Osteoblast (primary cell): ENCODE measurements at regions not wholly inside any gene's neighbourhood (a gene's known extent, or its start where the extent isn't known, plus 50 kb on each side); places are given as distances from the start of the nearest gene placed in this dataset.

ENCODE experiments used
- DNase-seq: peaks from one replicate; pipeline ENCODE4 v3.0.0; 2011; ENCODE audit warnings: low spot score, mixed read lengths; ENCODE audit not compliant: insufficient read length; ENCODE audit errors: missing footprints
- H2AFZ ChIP-seq: 2 replicates; pipeline ENCODE4 v1.6.0; 2011; ENCODE audit warnings: mild to moderate bottlenecking, low read length
- H3K27ac ChIP-seq: 2 replicates; pipeline ENCODE4 v1.5.1; 2011; ENCODE audit warnings: mild to moderate bottlenecking, low read depth, low read length, moderate library complexity
- H3K27me3 ChIP-seq: 2 replicates; pipeline ENCODE4 v1.6.0; 2012; ENCODE audit warnings: mild to moderate bottlenecking, control low read depth, inconsistent platforms, low read length, moderate library complexity; ENCODE audit not compliant: insufficient read depth
- H3K36me3 ChIP-seq: 2 replicates; pipeline ENCODE4 v1.5.1; 2011; ENCODE audit warnings: mild to moderate bottlenecking, low read length, control low read depth, moderate library complexity; ENCODE audit not compliant: insufficient read depth
- H3K4me1 ChIP-seq: 2 replicates; pipeline ENCODE4 v1.5.1; 2011; ENCODE audit warnings: mild to moderate bottlenecking, low read length, control low read depth, moderate library complexity; ENCODE audit not compliant: insufficient read depth
- H3K4me2 ChIP-seq: 2 replicates; pipeline ENCODE4 v1.6.0; 2011; ENCODE audit warnings: mild to moderate bottlenecking, low read length; ENCODE audit not compliant: insufficient read depth
- H3K4me3 ChIP-seq: fragments of 200-600 bp; sonication (generic); 3 replicates; pipeline ENCODE4 v1.5.1; 2012; ENCODE audit warnings: mild to moderate bottlenecking, low read length, inconsistent platforms; ENCODE audit not compliant: insufficient read depth
- H3K79me2 ChIP-seq: 2 replicates; pipeline ENCODE4 v1.6.0; 2012; ENCODE audit warnings: mild to moderate bottlenecking, low read length, control low read depth, inconsistent platforms; ENCODE audit not compliant: insufficient read depth
- H3K9me3 ChIP-seq: 2 replicates; pipeline ENCODE4 v1.5.1; 2011; ENCODE audit warnings: low read depth, low read length, control low read depth
- H4K20me1 ChIP-seq: 2 replicates; pipeline ENCODE4 v1.6.0; 2012; ENCODE audit warnings: mild to moderate bottlenecking, low read length, control low read depth; ENCODE audit not compliant: insufficient read depth
- TF ChIP-seq, protein P1 (sequence below): IDR thresholded peaks from 2 replicates; pipeline ENCODE4 v1.5.1; 2011; ENCODE audit warnings: mild to moderate bottlenecking, low read depth, low read length, moderate library complexity; ENCODE audit errors: extremely low read depth

DNA sequence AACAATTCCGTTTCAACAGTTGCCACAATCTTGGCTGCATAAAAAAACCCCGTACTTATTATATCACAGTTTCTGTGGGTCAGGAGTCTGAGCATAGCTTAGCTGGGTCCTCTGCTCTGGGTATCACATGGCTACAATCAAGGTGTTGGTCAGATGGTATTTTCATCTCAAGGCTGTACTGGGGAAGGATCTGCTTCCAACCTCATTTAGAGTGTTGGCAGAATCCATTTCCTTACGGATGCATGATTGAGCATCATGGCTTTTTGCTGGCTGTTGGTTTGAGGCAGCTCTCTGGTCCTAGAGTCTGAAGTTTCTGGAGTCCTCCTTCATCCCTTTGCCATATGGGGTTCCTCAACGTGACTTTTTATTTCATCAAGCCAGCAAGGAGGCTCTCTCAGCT lies 177.0 kb downstream of the HAPSTR1 start:
- Histone ChIP-seq H3K27me3 (no peaks in the 10 kb centered on the region), H3K36me3 (no peaks in the 10 kb centered on the region), H3K4me3 (no peak overlapping the region), H3K27ac (no peak overlapping the region), H2AFZ (no peak overlapping the region), H4K20me1 (no peaks in the 10 kb centered on the region), H3K79me2 (no peaks in the 10 kb centered on the region), H3K9me3 (no peaks in the 10 kb centered on the region), H3K4me2 (no peak overlapping the region), H3K4me1 (no peaks in the 10 kb centered on the region)
- TF ChIP-seq, protein P1, sequence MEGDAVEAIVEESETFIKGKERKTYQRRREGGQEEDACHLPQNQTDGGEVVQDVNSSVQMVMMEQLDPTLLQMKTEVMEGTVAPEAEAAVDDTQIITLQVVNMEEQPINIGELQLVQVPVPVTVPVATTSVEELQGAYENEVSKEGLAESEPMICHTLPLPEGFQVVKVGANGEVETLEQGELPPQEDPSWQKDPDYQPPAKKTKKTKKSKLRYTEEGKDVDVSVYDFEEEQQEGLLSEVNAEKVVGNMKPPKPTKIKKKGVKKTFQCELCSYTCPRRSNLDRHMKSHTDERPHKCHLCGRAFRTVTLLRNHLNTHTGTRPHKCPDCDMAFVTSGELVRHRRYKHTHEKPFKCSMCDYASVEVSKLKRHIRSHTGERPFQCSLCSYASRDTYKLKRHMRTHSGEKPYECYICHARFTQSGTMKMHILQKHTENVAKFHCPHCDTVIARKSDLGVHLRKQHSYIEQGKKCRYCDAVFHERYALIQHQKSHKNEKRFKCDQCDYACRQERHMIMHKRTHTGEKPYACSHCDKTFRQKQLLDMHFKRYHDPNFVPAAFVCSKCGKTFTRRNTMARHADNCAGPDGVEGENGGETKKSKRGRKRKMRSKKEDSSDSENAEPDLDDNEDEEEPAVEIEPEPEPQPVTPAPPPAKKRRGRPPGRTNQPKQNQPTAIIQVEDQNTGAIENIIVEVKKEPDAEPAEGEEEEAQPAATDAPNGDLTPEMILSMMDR, result no peak
- no peak for DNase-seq

DNA sequence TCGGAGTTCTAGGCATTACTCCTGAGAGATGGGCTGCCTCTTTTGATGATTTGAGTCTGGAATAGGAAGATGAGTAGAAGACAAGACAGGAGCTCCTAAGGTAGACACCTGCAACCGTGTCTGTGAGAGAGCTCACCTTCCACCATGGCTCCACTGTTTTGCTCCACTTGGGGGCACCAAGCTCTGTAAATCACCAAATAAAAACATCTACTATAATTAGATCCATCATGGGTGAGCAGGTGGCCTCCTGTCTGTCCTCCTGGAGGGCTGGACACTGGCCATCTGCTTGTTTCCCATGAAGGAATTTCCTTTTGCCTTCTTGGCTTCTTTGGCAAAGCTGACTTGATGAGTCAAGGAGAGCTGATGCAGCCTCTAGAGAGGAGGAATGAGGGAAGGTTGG lies 179.0 kb downstream of the HAPSTR1 start:
- Histone ChIP-seq H3K4me3 (no peak overlapping the region), H3K27ac (no peak overlapping the region), H4K20me1 (no peaks in the 10 kb centered on the region), H3K27me3 (no peaks in the 10 kb centered on the region), H3K4me2 (no peak overlapping the region), H3K36me3 (no peaks in the 10 kb centered on the region), H3K79me2 (no peaks in the 10 kb centered on the region), H3K9me3 (no peaks in the 10 kb centered on the region), H3K4me1 (no peaks in the 10 kb centered on the region), H2AFZ (no peak overlapping the region)
- DNase-seq, result no peak
- TF ChIP-seq, protein P1, result no peak

DNA sequence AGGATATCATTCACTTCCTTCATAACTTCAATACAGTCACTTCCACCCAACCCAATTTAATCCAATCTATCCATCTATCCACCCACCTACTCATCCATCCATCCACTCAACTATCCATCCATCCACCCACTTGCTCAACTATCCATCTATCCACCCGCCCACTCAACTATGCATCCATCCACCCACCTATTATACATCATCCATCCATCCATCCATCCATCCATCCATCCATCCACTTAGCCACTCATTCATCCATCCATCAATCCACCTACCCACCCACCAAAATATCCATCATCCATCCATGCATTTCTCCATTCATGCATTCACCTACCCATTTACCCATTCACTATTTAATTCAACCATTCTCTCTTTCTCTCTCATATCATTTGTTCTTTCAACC lies 179.5 kb downstream of the HAPSTR1 start:
- H3K27me3 ChIP-seq, result no peaks in the 10 kb centered on the region
- H3K79me2 ChIP-seq, result no peaks in the 10 kb centered on the region
- H3K4me1 ChIP-seq, result no peaks in the 10 kb centered on the region
- TF ChIP-seq, protein P1, result no peak
- H3K36me3 ChIP-seq, result no peaks in the 10 kb centered on the region
- no peak overlapping the region for H3K4me3 ChIP-seq
- no peak overlapping the region for H3K27ac ChIP-seq
- H3K4me2 ChIP-seq, result no peak overlapping the region
- DNase-seq, result no peak
- no peaks in the 10 kb centered on the region for H4K20me1 ChIP-seq
- no peak overlapping the region for H2AFZ ChIP-seq
- H3K9me3 ChIP-seq, result no peaks in the 10 kb centered on the region

DNA sequence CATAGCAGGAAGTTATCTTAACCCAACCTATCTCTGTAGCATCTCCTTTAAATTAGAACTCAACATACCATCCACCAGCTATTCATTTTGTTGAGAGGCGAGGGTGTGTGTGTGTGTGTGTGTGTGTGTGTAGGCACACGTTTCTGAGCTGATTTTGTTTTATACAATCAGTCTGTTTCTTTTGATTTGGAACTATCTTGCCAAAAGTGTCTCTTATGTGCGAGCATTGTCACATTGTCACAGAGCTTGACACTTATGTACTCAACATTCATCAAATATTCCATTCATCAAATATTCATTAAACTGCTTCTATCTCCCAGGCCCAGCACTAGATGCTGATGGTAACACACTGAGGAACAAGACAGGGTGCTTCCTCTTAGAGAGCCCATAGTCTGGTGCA lies 180.4 kb downstream of the HAPSTR1 start:
- H3K4me3 ChIP-seq, result no peak overlapping the region
- no peaks in the 10 kb centered on the region for H3K36me3 ChIP-seq
- no peak overlapping the region for H2AFZ ChIP-seq
- DNase-seq, result no peak
- no peaks in the 10 kb centered on the region for H3K27me3 ChIP-seq
- H4K20me1 ChIP-seq, result no peaks in the 10 kb centered on the region
- no peak overlapping the region for H3K27ac ChIP-seq
- no peaks in the 10 kb centered on the region for H3K9me3 ChIP-seq
- no peak overlapping the region for H3K4me2 ChIP-seq
- H3K4me1 ChIP-seq, result no peaks in the 10 kb centered on the region
- no peaks in the 10 kb centered on the region for H3K79me2 ChIP-seq
- TF ChIP-seq, protein P1, result no peak
